GM18907 (cell line): ENCODE measurements at regions not wholly inside any gene's neighbourhood (a gene's known extent, or its start where the extent isn't known, plus 50 kb on each side); places are given as distances from the start of the nearest gene placed in this dataset.
"Not testable (repeated sequence)": the region's sequence is repeated elsewhere in the genome, so short reads cannot be mapped to it uniquely, and the experiment has no call there.

ENCODE experiments used
- ATAC-seq: cut with Tn5 transposase; IDR thresholded peaks from one replicate; pipeline ENCODE4 v1.9.1; 2021; ENCODE audit warnings: mild to moderate bottlenecking, moderate library complexity; ENCODE audit not compliant: unreplicated experiment

GRCh38 chr14:22266142-22266442, 322.9 kb downstream of the DAD1 start:
- no peak for ATAC-seq

- ATAC-seq = no peak
Observed at GRCh38 chr14:22265319-22266141, 323.5 kb downstream of the DAD1 start.

GRCh38 chr14:22264759-22265158, 324.3 kb downstream of the DAD1 start:
- no peak for ATAC-seq

- ATAC-seq = no peak
Observed at GRCh38 chr14:22263961-22264360, 325.1 kb downstream of the DAD1 start.

DNA sequence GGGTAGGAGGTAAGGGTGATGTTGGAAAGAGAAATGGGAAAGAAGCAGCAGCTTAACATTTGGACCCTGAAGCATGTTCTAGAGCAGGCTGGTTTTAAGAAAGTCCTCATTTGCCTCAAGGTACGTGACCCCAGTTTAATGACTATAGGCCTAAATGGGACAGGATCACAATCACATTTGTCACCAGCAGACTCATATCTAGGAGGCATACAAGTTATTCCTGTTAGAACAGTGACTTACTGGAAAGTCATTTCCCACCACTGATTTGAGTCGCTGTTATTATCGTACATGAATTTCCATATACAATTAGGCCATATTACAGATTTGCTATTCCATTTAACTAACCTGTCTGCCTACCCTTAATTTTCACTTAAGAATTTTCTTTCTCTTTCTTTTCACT, 326.1 kb downstream of the DAD1 start:
- ATAC-seq = no peak

GRCh38 chr14:22255017-22255950, 333.7 kb downstream of the DAD1 start:
- no peak for ATAC-seq

GRCh38 chr14:22252686-22253085, 336.3 kb downstream of the DAD1 start:
- no peak for ATAC-seq

- no peak for ATAC-seq
Observed at GRCh38 chr14:22251090-22251489, 337.9 kb downstream of the DAD1 start.

DNA sequence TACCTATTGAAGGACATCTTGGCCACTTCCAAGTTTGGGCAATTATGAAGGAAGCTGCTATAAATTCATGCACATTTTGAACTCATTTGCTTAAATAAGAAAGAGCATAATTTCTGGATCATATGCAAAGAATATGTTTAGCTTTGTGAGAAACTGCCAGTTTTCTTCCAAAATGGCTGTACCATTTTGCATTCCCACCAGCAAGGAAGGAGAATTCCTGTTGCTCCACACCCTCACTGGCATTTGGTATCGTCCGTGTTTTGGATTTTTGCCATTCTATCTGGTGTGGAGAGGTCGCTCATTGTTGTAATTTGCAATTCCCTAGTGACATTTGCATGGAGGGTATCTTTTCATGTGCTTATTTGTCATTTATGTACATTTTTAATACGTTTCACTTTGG, 339.3 kb downstream of the DAD1 start:
- no peak for ATAC-seq

DNA sequence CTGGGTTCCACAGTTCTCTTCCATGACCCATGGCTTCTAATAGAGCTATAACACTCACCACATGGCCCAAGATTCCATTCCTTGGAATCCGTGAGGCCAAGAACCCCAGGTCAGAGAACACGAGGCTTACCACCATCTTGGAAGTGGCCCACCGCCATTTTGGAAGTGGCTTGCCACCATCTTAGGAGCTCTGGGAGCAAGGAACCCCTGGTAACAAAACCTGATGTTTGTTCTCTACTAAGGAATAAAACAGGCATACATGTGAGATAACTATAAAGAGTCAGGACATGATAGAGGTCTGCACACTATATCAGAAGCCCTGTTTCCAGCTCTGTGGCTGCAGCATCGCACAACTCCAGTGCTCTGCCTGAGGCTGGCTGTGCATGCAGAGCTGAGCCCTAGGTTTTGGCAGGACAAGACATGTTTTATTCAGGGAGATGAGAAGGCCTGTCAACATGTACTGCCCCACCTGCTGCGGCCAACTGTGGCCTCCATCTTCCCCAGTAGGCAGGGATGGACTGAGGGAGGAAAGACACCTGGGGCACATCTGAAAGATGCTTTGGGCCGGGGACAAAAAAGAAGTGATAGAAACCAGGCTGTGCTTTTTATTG, 344.9 kb downstream of the DAD1 start:
- no peak for ATAC-seq

DNA sequence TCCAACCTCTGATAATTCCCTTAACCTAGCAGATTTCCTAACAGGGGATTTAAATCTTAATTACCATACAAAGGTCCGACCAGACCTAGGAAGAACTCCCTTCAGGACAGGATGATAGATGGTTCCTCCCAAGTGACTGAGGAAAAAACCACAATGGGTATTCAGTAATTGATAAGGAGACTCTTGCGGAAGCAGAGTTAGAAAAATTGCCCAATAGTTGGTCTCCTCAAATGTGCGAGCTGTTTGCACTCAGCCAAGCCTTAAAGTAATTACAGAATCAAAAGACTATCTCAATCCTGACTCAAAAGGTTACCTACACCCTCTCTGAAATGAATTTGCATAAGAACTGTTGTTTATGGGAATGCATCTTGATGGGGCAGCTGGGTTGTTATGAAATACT, 350.7 kb downstream of the DAD1 start:
- not testable (repeated sequence) for ATAC-seq

- ATAC-seq = no peak
Observed at GRCh38 chr14:22233377-22233776, 355.6 kb downstream of the DAD1 start.

GRCh38 chr14:22232933-22233332, 356.1 kb downstream of the DAD1 start:
- ATAC-seq = no peak

DNA sequence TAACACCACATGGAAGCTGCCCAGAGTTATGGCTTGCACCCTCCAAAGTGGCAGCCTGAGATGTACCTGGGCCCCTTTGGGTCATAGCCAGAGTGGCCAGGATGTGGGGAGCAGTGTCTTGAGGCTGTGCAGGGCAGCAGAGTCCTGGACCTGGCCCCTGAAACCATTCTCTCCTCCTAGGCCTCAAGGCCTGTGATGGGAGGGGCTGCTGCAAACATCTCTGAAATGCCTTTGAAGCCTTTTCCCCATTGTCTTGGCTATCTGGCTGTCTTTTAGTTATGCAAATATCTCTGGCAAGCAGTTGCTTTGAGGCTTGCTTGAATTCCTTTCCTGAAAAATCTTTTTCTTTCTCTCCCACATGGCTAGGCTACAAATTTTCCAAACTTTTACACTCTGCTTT, 356.5 kb downstream of the DAD1 start:
- no peak for ATAC-seq

DNA sequence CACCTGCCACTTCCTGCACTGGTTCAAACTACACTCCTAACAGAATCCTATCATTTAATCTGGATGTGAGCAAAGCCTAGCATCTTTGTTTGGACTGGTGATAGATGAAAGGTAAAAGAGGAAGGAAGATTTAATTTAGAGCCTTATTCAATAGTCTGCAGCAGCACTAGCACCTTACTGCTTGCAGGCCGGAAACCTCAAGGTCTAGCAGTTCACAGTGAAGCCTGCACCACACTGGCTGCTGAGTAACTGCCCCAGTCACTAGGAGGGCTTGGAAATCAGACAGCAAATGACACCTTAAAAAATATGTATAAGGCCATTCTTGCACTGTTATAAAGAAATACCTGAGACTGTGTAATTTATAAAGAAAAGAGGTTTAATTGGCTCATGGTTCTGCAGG, 358.0 kb downstream of the DAD1 start:
- ATAC-seq = peak; percentile 64

DNA sequence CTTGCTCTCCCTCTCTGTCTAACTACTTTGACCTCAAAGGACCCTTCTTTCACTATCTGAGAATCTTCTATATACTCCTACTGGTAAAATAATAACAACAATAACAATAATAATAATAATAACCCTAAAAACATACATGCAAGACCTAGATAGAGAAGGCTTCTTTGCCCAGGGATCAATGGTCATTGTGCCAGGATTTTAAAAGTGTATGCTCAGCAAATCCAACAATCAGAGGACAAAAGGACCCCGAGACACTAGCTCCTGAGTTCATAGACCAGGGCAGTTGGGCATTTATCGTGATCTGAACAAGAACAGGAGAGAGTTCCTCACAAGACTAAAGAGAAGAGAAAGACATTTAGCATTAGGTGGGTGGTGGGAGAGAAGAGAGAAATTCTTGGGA, 358.5 kb downstream of the DAD1 start:
- no peak for ATAC-seq

- no peak for ATAC-seq
Observed at GRCh38 chr14:22227084-22227483, 361.9 kb downstream of the DAD1 start.

- ATAC-seq = peak; percentile 50
Observed at GRCh38 chr14:22226381-22226780, 362.6 kb downstream of the DAD1 start.

GRCh38 chr14:22225516-22226140, 363.4 kb downstream of the DAD1 start:
- no peak for ATAC-seq

DNA sequence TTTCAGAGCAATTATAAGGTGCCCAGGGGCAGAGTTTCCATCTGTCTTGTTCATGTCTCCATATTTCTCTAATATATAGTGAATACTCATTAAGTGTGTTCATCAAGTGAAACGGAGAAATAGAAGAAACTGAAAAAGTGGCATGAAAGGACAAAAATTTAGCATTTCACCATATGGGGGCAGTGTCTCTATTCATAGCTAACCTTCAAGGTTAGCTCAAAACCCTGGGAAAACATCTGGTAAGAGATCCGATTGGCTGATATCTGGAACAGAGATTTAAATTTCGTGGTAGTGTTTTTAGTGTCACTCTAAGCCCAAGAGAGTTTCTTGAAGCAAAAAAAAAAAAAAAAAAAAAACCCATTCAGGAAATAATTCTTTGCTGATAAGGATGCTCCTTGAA, 367.5 kb downstream of the DAD1 start:
- no peak for ATAC-seq

DNA sequence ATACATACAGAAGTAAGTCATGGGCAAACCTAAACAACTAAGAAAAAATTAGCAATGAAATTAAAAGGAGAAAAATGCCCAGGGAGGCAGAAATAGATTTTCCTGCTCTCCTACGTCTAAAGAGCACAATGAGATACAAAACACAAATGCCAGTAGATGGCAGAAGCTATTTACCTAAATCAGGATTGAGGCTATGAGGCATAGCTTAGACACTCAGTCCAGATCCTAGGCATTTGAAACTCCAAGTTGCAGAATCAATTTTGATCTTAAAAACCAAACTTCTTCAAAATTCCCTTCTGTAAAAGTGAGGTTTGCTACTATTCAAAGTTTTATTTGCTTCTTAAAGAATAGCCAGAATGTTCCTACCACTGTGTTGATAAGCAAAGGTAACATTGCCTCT, 368.6 kb downstream of the DAD1 start:
- no peak for ATAC-seq
